ENCODE measurements at regions not wholly inside any gene's neighbourhood (a gene's known extent, or its start where the extent isn't known, plus 50 kb on each side); places are given as distances from the start of the nearest gene placed in this dataset.
"Not testable (repeated sequence)": the region's sequence is repeated elsewhere in the genome, so short reads cannot be mapped to it uniquely, and the experiment has no call there.

GRCh38 chr5:29214839-29215238, 1978.6 kb upstream of the CDH6 start:
- DNase-seq (ENCODE audit: low read depth): peak; percentile 51
- TF ChIP-seq CTCF (IDR thresholded peaks at IDR 0.05; ENCODE audit: insufficient read depth, low read length): no peak
- no peak overlapping the region for H3K4me3 ChIP-seq (ENCODE audit: low read depth, low read length)

GRCh38 chr5:29213475-29213874, 1980.0 kb upstream of the CDH6 start:
- TF ChIP-seq CTCF (IDR thresholded peaks at IDR 0.05; ENCODE audit: insufficient read depth, low read length): no peak

GRCh38 chr5:29208024-29208423, 1985.5 kb upstream of the CDH6 start:
- H3K4me3 ChIP-seq (ENCODE audit: low read depth, low read length): no peak overlapping the region
- peak; percentile 64 for DNase-seq (ENCODE audit: low read depth)
- no peak for TF ChIP-seq CTCF (IDR thresholded peaks at IDR 0.05; ENCODE audit: insufficient read depth, low read length)

More at GRCh38 chr5:29213475-29213874, 1980.0 kb upstream of the CDH6 start:
- H3K4me3 ChIP-seq (ENCODE audit: low read depth, low read length): no peak overlapping the region
- no peak for DNase-seq (ENCODE audit: low read depth)

GRCh38 chr5:29203049-29203448, 1990.4 kb upstream of the CDH6 start:
- DNase-seq (ENCODE audit: low read depth): no peak
- H3K4me3 ChIP-seq (ENCODE audit: low read depth, low read length): no peak overlapping the region
- TF ChIP-seq CTCF (IDR thresholded peaks at IDR 0.05; ENCODE audit: insufficient read depth, low read length): no peak

- no peak for TF ChIP-seq CTCF (IDR thresholded peaks at IDR 0.05; ENCODE audit: insufficient read depth, low read length)
- peak; percentile 19 for DNase-seq (ENCODE audit: low read depth)
Measured at GRCh38 chr5:29197631-29198454, 1995.6 kb upstream of the CDH6 start.

GRCh38 chr5:29193972-29194371, 1999.5 kb upstream of the CDH6 start:
- no peak for TF ChIP-seq CTCF (IDR thresholded peaks at IDR 0.05; ENCODE audit: insufficient read depth, low read length)
- H3K4me3 ChIP-seq (ENCODE audit: low read depth, low read length): no peak overlapping the region
- no peak for DNase-seq (ENCODE audit: low read depth)

More at GRCh38 chr5:29197631-29198454, 1995.6 kb upstream of the CDH6 start:
- H3K4me3 ChIP-seq (ENCODE audit: low read depth, low read length): no peak overlapping the region

- not testable (repeated sequence) for DNase-seq (ENCODE audit: low read depth)
Measured at GRCh38 chr5:29191269-29192048, 2002.0 kb upstream of the CDH6 start.

GRCh38 chr5:29190398-29190797, 2003.1 kb upstream of the CDH6 start:
- not testable (repeated sequence) for DNase-seq (ENCODE audit: low read depth); H3K4me3 ChIP-seq (ENCODE audit: low read depth, low read length)

More at GRCh38 chr5:29191269-29192048, 2002.0 kb upstream of the CDH6 start:
- not testable (repeated sequence) for H3K4me3 ChIP-seq (ENCODE audit: low read depth, low read length)

GRCh38 chr5:29186380-29186779, 2007.1 kb upstream of the CDH6 start:
- DNase-seq (ENCODE audit: low read depth); H3K4me3 ChIP-seq (ENCODE audit: low read depth, low read length): not testable (repeated sequence)
